Neural crest cell (in vitro differentiated cells): ENCODE measurements at regions not wholly inside any gene's neighbourhood (a gene's known extent, or its start where the extent isn't known, plus 50 kb on each side); places are given as distances from the start of the nearest gene placed in this dataset.

Experiments used
- DNase-seq: peaks from one replicate; pipeline ENCODE4 v3.0.0; 2021; ENCODE audit warnings: low read depth, mixed read lengths, low spot score
- H3K27ac Mint-ChIP-seq: one replicate; pipeline ENCODE4 v1.8.0; 2021; ENCODE audit warnings: mild to moderate bottlenecking, mixed read lengths; ENCODE audit not compliant: unreplicated experiment
- H3K27me3 Mint-ChIP-seq: 2 replicates; pipeline ENCODE4 v1.8.0; 2021; ENCODE audit warnings: low read depth, mild to moderate bottlenecking, mixed read lengths
- H3K36me3 Mint-ChIP-seq: 2 replicates; pipeline ENCODE4 v1.8.0; 2021; ENCODE audit warnings: low read depth, mild to moderate bottlenecking, mixed read lengths
- H3K4me1 Mint-ChIP-seq: 2 replicates; pipeline ENCODE4 v1.8.0; 2021; ENCODE audit warnings: mixed read lengths
- H3K4me3 Mint-ChIP-seq: one replicate; pipeline ENCODE4 v1.8.0; 2021; ENCODE audit warnings: mild to moderate bottlenecking, mixed read lengths
- H3K9me3 Mint-ChIP-seq: 2 replicates; pipeline ENCODE4 v1.8.0; 2021; ENCODE audit warnings: mixed read lengths
- CTCF ChIP-seq: fragments of 200-600 bp; sonication (generic); conservative IDR thresholded peaks from 2 replicates; pipeline ENCODE4 v1.5.0; 2021; ENCODE audit warnings: antibody characterized with exemption, mild to moderate bottlenecking

- Mint-ChIP-seq H3K27ac (no peak overlapping the region), H3K4me3 (no peak overlapping the region), H3K9me3 (no peaks in the 10 kb centered on the region), H3K27me3 (no peaks in the 10 kb centered on the region), H3K4me1 (no peaks in the 10 kb centered on the region), H3K36me3 (no peaks in the 10 kb centered on the region)
- no peak for TF ChIP-seq CTCF
- no peak for DNase-seq
Observed at GRCh38 chr3:46085421-46086082, 58.3 kb upstream of the XCR1 start.

DNA sequence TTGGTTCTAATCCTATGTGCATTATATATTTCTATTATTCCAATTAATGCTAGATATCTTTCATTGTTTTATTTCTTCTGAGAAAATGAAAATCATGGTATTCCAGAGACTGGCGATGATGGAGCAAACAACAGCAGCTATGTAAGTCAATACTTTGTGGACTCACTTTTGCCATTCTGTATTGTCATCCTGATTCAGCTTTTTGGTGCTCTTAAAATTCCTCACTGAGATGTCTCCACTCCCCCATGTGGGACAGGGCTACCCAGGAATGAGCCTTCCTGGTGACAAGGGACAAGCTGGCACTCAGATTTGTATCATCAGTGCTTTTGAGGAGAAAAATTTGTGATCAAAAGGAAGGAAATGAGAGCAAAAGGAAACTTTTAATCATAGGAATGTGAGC is 56.7 kb upstream of the XCR1 start:
- Mint-ChIP-seq H3K36me3 (no peaks in the 10 kb centered on the region), H3K27me3 (no peaks in the 10 kb centered on the region), H3K9me3 (no peaks in the 10 kb centered on the region), H3K27ac (no peak overlapping the region), H3K4me3 (no peak overlapping the region), H3K4me1 (no peaks in the 10 kb centered on the region)
- no peak for TF ChIP-seq CTCF
- no peak for DNase-seq

GRCh38 chr3:46082849-46083248 is 55.6 kb upstream of the XCR1 start:
- Mint-ChIP-seq H3K4me1 (no peaks in the 10 kb centered on the region), H3K36me3 (no peaks in the 10 kb centered on the region), H3K9me3 (no peaks in the 10 kb centered on the region), H3K27ac (no peak overlapping the region), H3K27me3 (no peaks in the 10 kb centered on the region), H3K4me3 (no peak overlapping the region)
- TF ChIP-seq CTCF: no peak
- DNase-seq: no peak

- no peak overlapping the region for H3K4me3 Mint-ChIP-seq
- H3K4me1 Mint-ChIP-seq: no peaks in the 10 kb centered on the region
- H3K27ac Mint-ChIP-seq: no peak overlapping the region
- peaks cover 4% of the 10 kb centered on the region for H3K27me3 Mint-ChIP-seq
- no peaks in the 10 kb centered on the region for H3K9me3 Mint-ChIP-seq
- no peaks in the 10 kb centered on the region for H3K36me3 Mint-ChIP-seq
- TF ChIP-seq CTCF: no peak
- no peak for DNase-seq
Observed at GRCh38 chr3:46082021-46082420, 54.7 kb upstream of the XCR1 start.

GRCh38 chr3:46080969-46081345 is 53.7 kb upstream of the XCR1 start:
- H3K9me3 Mint-ChIP-seq: peaks cover 4% of the 10 kb centered on the region
- no peak for DNase-seq
- H3K27ac Mint-ChIP-seq: no peak overlapping the region
- no peak overlapping the region for H3K4me3 Mint-ChIP-seq
- peaks cover 4% of the 10 kb centered on the region for H3K27me3 Mint-ChIP-seq
- H3K36me3 Mint-ChIP-seq: no peaks in the 10 kb centered on the region
- H3K4me1 Mint-ChIP-seq: no peaks in the 10 kb centered on the region
- TF ChIP-seq CTCF: no peak
